Testis (tissue), 2 donors: ENCODE measurements at regions not wholly inside any gene's neighbourhood (a gene's known extent, or its start where the extent isn't known, plus 50 kb on each side); places are given as distances from the start of the nearest gene placed in this dataset.

Experiments used
- DNase-seq: peaks from one replicate; pipeline ENCODE4 v3.0.0-alpha.2; 2019
- H3K27ac ChIP-seq, 2 donors: fragments of 200-600 bp; sonication (generic); one replicate each; pipeline ENCODE4 v1.5.1; 2019
- H3K27me3 ChIP-seq: fragments of 200-600 bp; sonication (generic); one replicate; pipeline ENCODE4 v1.5.1; 2019
- H3K36me3 ChIP-seq: fragments of 200-600 bp; sonication (generic); one replicate; pipeline ENCODE4 v1.5.1; 2017; ENCODE audit warnings: low read depth; ENCODE audit errors: missing control alignments
- H3K4me1 ChIP-seq: fragments of 200-600 bp; sonication (generic); one replicate; pipeline ENCODE4 v1.5.1; 2019
- H3K4me3 ChIP-seq, 2 donors: fragments of 200-600 bp; sonication (generic); one replicate each; pipeline ENCODE4 v1.5.1; 2017 to 2019
- H3K9me3 ChIP-seq: fragments of 200-600 bp; sonication (generic); one replicate; pipeline ENCODE4 v1.5.1; 2017
- CTCF ChIP-seq, 3 experiments: fragments of 450-650 bp in 2 of 3; fragments of 200-600 bp in 1 of 3; sonication (generic) in 1 of 3; IDR thresholded peaks; one replicate each; pipeline ENCODE4 v1.5.1; 2016 to 2019; ENCODE audit warnings: antibody characterized with exemption in 3 of 3, mild to moderate bottlenecking in 2 of 3, moderate library complexity in 1 of 3
- POLR2A ChIP-seq: fragments of 450-650 bp; IDR thresholded peaks from one replicate; pipeline ENCODE4 v1.6.1; 2017; ENCODE audit warnings: antibody characterized with exemption, mild to moderate bottlenecking, moderate library complexity
- WGBS, 2 donors: methylation state at CpG; one replicate each; pipeline ENCODE4 v1.1.5; 2018; 5-methylcytosine and 5-hydroxymethylcytosine counted together
- intact Hi-C: fragments of 100-400 bp; cut with DNase I; formaldehyde crosslinking; loops from one replicate; pipeline ENCODE4 v1.15.1; 2023; ENCODE audit warnings: low total_unique reads

DNA sequence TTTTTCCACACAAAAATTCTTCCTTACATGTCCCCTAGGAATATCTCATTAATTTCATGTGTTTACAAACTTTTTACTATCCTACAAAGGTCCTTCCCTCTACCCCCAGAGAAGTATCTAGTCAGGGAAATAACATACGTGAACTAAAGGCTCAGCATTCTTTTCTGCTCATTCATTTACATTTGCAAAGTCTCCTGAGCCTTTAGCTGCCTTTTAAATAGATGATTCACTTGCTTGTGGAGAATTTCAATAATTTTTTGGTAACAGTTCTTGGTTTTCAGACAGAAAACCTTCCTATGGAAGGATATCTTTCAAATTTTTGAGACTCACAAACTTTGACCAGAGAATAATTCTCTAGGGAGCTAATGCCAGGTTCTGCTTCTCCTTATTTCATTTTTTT, 81.5 kb upstream of the RMDN2 start:
- H3K9me3 ChIP-seq: no peaks in the 10 kb centered on the region
- H3K4me3 ChIP-seq: no peak overlapping the region
- H3K27ac ChIP-seq: no peak overlapping the region
- no peak for DNase-seq
- intact Hi-C loops: no loop called here
- TF ChIP-seq POLR2A: no peak
- no peak for TF ChIP-seq CTCF (IDR thresholded peaks at IDR 0.05)
- WGBS, 2 donors: 0% methylated on average over 1 of the region's 1 CpG
- H3K36me3 ChIP-seq: no peaks in the 10 kb centered on the region
- H3K4me1 ChIP-seq: no peaks in the 10 kb centered on the region
- H3K27me3 ChIP-seq: no peaks in the 10 kb centered on the region

DNA sequence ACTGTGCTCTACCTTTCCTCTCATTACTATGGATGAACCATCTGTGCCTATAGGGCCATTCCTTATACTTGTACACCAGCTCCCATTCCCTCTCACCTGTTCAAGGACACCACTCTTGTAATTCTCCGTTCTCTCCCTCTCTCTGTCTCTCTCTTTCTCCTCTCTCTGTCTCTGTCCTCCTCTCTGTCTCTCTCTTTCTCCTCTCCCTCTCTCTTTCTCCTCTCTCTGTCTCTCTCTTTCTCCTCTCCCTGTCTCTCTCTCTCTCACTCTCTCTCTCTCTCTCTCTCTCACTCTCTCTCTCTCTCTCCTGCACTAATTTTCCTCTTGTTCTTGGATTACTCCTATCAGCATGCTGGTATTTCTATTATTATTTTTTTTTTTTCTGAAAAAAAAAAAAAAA, 78.9 kb upstream of the RMDN2 start:
- no peak overlapping the region for H3K4me3 ChIP-seq
- no peak for DNase-seq
- no peak overlapping the region for H3K27ac ChIP-seq
- no peaks in the 10 kb centered on the region for H3K9me3 ChIP-seq
- TF ChIP-seq POLR2A (no peak), CTCF (IDR thresholded peaks at IDR 0.05) (no peak)
- intact Hi-C loops: no loop called here
- H3K4me1 ChIP-seq: no peaks in the 10 kb centered on the region
- H3K27me3 ChIP-seq: no peaks in the 10 kb centered on the region
- WGBS, 2 donors: 91 to 100% methylated on average over 1 of the region's 1 CpG
- no peaks in the 10 kb centered on the region for H3K36me3 ChIP-seq

DNA sequence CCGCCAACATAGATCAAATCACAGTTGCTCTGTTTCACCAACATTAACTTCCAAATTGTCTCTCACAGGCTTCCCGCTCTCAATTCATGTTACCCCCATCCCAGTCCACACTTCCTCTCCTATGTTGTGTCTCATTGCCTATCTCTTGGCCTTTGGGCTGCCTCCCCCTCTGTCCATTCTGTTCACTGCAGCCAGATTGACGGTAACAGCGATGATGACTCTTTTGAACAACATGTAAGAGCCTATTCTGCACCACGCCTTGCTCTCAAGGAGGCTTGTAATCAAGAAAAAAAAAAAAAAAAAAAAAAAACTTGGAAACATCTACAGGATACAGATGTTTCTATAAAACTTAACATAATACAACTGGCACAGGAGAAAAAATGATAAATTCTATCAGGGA, 77.3 kb upstream of the RMDN2 start:
- Histone ChIP-seq H3K36me3 (no peaks in the 10 kb centered on the region), H3K27me3 (no peaks in the 10 kb centered on the region), H3K4me3 (no peak overlapping the region), H3K4me1 (no peaks in the 10 kb centered on the region), H3K27ac (no peak overlapping the region), H3K9me3 (no peaks in the 10 kb centered on the region)
- TF ChIP-seq POLR2A (no peak), CTCF (IDR thresholded peaks at IDR 0.05) (no peak)
- 96 to 97% methylated on average over 5 of the region's 5 CpGs for WGBS, 2 donors
- DNase-seq: no peak
- intact Hi-C loops: no loop called here

DNA sequence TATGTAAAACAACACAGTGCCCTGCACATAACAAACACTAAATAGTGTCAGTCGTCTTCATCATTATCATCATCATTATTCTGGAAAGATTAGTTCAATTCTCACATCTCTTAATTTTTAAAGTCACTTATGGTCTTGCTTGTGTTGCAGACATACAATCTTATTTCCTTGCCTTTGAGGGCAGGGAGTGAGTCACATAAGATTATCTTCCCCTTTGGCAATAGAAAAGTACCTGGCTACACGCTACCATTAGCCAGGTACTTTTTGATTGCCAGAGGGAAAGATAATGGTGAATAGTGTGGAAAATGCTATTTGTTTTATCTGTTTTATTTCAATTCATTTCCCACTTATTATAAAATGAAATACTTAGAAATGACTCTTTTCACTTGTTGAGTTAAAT, 76.6 kb upstream of the RMDN2 start:
- no peak for TF ChIP-seq POLR2A
- no peak for TF ChIP-seq CTCF (IDR thresholded peaks at IDR 0.05)
- H3K27me3 ChIP-seq: no peaks in the 10 kb centered on the region
- DNase-seq: no peak
- no peak overlapping the region for H3K4me3 ChIP-seq
- H3K36me3 ChIP-seq: no peaks in the 10 kb centered on the region
- H3K27ac ChIP-seq: no peak overlapping the region
- no peaks in the 10 kb centered on the region for H3K9me3 ChIP-seq
- intact Hi-C loops: no loop called here
- 89 to 91% methylated on average over 2 of the region's 2 CpGs for WGBS, 2 donors
- H3K4me1 ChIP-seq: no peaks in the 10 kb centered on the region

- Histone ChIP-seq H3K4me1 (no peaks in the 10 kb centered on the region), H3K36me3 (no peaks in the 10 kb centered on the region), H3K27ac (no peak overlapping the region), H3K27me3 (no peaks in the 10 kb centered on the region), H3K9me3 (no peaks in the 10 kb centered on the region), H3K4me3 (no peak overlapping the region)
- whole genome bisulfite sequencing, 2 donors: 70 to 93% methylated on average over 2 of the region's 2 CpGs
- DNase-seq: no peak
- intact Hi-C loops: no loop called here
- TF ChIP-seq CTCF (IDR thresholded peaks at IDR 0.05): no peak
- no peak for TF ChIP-seq POLR2A
Observed at GRCh38 chr2:37849911-37850310, 75.2 kb upstream of the RMDN2 start.
